NCI-H748 (cell line): ENCODE measurements at regions not wholly inside any gene's neighbourhood (a gene's known extent, or its start where the extent isn't known, plus 50 kb on each side); places are given as distances from the start of the nearest gene placed in this dataset.
A peak's percentile ranks its signal among the peaks of the same experiment; 100 is the strongest.
"Not testable (repeated sequence)": the region's sequence is repeated elsewhere in the genome, so short reads cannot be mapped to it uniquely, and the experiment has no call there.

Source experiments
- DNase-seq: peaks from one replicate; lab custom pipeline; 2025; ENCODE audit not compliant: unreplicated experiment; lab: John Stamatoyannopoulos, UW

DNA sequence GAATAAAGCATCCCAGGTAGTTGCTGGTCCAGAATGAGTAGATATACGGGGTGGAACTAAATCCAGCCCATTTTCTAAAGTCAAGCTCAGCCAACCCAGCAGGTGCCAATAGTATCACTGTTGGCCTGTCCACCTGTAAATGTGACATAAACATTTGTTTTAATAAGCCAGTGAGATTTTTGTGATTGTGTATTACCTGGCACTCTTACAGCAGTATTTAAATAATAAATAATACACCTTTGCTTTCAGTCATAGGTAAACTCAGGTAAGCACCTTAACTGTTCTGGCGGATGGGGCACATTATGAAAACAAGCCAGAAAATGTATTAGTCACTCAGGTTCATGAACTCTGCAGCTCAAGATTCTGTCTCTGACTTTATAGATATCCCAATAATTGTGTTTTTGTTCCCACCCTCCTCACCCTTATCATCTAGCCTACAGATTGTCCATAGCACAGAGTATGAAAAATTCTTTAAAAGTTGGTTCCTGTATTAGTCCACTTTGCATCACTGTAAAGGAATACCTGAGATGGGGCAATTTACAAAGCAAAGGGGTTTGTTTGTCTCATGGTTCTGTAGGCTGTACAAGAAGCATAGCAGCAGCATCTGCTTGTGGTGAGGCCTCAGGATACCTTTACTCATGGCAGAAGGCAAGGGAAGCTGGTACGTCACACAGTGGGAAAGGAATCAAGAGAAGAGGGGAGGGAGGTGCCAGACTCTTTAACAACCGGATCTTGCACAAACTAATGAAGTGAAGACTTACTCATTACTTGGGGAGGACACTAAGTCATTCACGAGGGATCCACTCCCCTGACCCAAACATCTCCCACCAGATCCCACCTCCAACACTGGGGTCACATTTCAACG is 73.0 kb upstream of the CYRIA start:
- no peak for DNase-seq

DNA sequence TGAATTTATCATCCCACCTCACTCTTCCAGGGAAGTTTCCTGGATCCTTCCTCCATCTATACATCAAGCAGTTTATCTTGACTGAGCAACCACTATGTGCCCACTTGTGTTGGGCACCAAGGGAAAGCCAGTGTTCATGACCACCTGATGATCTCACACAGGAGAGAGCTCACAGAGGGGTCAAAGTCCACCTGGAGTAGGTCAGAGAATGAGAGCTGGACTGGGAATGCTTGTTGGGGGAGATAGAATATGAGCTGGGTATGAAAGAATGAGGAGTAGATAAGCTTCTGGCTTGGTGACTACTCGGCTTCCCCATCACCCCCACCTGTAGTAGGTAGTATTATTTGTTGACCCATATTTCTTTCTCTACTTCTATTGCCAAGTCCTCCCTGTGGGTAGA is 72.2 kb upstream of the CYRIA start:
- no peak for DNase-seq

DNA sequence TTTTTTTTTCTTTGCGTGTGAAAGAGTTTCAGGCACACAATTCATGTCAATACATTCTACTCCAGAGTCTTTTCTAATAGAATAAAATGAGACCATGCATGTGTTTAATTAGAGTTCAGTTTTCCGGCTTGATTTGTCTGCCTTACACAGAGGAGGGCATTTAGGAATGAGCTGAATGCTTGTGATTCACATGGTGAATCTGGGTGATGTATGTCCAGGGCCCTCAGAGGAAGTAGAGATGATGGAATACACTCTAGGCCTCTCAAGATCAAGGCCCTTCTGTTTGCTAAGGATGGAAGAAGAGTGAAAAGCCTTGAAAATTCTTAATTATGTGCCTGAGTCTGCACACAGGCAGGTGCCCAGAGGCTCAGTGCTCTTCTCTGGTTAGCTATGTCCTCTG is 71.0 kb upstream of the CYRIA start:
- no peak for DNase-seq

DNA sequence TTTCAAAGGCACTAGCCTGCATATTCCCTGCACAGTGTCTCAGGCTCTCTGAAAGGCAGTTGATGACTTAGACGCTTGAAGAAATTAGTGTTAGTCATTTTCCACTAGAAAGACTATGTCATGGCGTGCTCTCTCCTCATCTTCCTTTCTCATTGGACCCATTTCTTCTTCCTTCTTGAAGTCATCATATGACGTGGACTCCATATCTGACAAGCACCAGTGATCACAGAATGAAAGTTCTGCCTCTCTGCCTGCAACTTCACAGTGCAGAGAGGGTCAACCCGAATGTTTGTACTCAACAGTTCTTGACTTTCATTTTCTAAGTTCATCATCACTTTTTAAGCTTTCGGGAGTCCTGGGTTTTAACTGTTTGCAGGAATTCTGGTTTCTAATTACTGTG is 63.7 kb upstream of the CYRIA start:
- no peak for DNase-seq

DNA sequence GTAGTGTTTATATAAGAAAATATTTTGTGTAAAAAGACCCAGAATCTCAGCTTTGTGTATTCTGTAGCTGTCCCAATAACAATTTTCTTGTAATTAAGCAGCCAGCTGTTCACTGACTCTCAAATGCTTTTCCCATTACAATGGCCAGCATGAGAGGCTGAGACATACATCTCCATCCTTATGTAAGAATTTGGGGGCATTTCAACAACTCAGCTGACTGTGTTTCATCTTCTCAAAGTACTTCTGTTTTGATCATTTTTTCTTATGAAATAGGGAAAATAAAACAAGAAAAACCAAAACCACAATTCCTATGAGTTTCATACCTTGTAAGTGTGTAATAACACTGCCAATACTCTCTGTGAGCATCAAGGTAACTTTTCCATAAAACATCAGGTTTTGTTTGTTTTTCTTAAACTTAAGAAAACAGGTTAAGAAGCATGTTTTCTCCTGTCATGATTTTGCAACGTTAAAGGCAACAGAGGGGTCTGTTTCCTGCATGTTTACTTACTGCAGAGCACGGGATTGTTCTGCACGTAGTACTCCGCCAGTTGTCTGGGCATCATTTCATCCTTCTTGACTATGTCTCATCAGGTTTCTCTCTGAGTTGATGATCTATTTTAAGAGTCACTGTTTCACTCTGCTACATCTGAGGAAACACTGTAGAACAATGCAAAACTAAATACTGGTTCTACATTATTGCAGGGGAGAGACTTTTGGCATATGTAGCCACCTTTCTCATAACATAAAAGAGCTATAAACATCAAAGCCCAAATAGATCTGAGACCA is 62.9 kb upstream of the CYRIA start:
- DNase-seq = no peak

DNA sequence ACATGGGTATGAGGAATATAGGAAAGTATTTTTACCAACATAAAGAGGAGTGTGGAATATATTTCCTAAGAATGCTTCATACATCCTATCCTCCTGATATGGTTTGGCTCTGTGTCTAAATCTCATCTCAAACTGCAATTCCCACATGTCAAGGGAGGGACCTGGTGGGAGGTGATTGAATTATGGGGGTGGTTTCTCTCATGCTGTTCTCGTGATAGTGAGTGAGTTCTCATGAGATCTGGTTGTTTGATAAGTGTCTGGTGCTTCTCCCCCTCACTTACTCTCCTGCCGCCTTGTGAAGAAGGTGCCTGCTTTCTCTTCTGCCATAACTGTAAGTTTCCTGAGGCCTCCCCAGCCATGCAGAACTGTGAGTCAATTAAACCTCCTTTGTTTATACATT is 62.2 kb upstream of the CYRIA start:
- DNase-seq = not testable (repeated sequence)

DNA sequence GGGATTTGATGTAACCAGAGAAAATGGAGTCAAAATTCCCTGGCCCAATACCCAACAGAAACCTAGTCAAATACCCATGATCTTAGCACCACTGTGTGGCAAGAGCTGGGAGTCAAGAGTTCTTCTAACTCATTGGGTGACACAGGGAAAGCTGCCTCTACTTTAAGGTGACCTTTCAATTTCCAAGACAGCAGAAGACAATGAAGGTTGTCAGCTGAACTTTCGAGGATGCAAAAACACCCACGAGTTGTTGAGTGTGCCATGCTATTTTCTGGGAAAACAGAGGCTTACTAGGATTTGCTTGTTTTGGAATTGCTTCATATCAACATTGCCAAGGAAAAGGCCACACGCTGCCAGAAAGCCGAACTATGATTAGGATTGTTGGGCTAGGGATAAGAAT is 61.6 kb upstream of the CYRIA start:
- DNase-seq = no peak

DNA sequence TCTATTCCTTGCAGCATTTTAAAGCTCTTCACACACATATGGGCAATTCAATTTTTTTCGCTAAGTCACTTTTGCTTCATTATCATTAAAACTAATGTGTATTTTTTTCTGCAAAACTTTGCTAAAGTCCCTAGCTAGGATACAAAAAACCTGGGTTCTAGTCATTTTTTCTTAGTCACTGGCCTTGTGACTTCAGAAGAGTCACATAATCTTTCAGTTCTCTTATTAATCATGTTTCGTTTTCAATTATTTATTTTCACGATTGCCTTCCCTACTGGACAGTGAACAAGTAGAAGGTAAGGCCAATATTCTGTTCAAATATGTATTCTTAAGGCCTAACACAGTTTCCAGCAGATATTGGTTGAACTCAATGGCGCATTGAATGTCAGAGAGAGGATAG is 60.9 kb upstream of the CYRIA start:
- DNase-seq = no peak

DNA sequence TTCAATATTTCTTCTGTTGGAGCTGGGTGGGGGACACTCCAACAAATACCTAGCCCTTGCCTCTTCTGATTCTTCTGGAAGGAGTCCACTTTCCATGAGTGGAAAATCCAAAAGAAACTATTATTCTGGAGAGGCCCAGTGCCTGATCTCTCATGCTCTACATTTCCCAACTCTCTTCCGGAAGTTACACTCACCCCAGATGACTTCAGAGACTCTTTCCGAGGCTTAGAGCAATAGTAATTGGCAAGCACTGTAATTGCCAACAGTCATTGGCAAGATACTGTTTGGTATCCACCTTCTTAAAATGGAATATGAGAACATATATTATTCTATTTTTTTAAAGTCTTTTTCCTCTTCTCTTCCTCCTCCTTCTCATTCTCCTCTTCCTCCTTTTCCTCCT is 60.5 kb upstream of the CYRIA start:
- no peak for DNase-seq

DNA sequence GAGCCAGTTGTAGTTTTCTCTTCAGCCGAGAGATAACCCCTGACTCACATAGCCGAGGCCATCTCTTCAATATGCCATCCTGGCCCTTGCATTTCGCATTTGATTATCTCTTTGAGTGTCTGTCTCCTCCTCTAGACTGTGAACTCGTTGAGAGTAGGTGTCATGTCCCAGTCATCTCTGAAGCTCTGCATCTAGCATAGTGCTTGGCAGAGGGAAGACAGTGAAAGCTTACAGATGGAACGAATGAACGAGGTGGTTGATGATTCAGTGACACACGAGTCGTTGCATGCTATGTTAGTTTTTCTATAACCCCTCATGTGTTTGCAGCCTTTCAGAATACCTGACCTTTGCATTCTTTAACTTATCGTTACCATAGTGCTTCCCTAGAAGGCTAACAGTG is 59.9 kb upstream of the CYRIA start:
- DNase-seq = peak; percentile 9

DNA sequence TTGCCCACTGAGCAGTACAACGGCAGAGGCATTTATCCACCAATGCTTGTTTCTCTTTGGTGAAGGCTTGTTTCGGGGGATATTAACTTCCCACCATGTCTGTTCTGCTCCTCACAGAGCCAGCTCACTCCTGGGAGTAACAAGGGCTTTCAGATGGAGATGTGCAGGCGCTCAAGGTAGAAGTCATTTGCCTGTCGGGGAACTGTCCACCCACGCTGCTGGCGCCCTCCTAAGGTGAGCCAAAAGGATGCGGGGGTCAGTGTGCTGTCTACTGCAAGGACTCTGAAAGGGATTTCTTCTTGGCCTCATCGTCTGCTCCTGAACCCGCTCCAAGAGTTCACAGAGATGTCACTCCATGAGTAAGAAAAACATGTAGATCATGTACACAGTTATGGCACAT is 57.0 kb upstream of the CYRIA start:
- DNase-seq = no peak

DNA sequence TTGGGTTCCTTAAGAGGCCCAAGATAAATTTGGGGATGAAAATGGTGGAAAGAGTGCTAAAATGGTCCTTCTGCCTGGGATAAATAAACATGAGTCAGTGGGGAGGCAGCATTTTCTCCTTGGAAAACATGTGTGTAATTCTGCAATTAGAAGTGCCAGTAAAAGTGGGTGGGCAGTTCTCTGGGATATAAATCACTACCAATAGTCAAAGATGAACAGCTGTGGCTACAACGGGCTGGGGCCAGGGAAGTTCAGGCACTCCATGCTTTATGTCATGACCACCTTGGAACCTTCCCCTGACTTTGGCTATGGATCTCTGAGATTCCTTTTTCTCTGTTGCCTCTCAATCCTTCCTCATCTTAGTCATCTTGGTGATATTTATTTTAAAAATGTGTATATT is 56.5 kb upstream of the CYRIA start:
- no peak for DNase-seq

DNA sequence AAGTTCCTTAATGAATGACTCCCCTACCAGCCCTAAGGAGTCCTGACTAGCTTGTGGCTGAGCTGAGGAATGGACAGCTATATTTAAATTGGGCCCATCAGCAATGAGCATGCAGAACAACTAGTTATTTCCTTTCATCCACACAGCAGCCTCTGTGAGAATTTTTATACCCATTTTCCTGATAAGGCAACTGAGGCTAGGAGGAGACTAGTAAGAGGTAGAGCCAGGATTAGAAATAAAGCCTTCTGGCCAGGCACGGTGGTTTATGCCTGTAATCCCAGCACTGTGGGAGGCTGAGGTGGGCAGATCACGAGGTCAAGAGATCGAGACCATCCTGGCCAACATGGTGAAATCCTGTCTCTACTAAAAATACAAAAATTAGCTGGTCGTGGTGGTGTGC is 55.9 kb upstream of the CYRIA start:
- DNase-seq = not testable (repeated sequence)

DNA sequence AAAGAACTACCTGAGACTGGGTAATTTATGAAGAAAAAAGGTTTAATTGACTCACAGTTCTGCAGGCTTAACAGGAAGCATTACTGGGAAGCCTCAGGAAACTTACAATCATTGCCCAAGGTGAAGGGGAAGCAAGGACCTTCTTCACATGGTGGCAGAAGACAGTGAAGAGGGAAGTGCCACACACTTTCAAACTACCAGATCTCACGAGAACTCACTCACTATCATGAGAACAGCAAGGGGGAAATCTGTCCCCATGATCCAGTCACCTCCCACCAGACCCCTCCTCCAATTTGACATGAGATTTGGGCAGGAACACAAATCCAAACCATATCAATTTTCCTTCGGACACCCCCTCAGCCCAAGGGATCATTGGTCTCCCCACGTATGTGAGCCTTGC is 55.1 kb upstream of the CYRIA start:
- not testable (repeated sequence) for DNase-seq

DNA sequence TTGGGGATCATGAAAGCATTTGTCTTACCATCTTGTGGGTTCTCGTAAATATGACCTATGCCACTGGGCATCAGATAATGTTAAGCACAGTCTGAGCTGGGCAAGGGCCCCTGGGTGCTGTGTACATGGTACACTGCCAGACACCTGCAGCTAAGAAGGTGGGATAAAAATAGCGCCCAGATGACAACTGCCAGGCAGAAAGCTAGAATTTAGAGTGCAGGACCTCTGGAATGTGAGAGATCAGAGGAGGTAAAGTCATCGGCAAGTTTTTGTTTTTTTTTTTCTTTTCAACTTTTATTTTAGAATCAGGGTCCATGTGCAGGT is 53.8 kb upstream of the CYRIA start:
- no peak for DNase-seq

DNA sequence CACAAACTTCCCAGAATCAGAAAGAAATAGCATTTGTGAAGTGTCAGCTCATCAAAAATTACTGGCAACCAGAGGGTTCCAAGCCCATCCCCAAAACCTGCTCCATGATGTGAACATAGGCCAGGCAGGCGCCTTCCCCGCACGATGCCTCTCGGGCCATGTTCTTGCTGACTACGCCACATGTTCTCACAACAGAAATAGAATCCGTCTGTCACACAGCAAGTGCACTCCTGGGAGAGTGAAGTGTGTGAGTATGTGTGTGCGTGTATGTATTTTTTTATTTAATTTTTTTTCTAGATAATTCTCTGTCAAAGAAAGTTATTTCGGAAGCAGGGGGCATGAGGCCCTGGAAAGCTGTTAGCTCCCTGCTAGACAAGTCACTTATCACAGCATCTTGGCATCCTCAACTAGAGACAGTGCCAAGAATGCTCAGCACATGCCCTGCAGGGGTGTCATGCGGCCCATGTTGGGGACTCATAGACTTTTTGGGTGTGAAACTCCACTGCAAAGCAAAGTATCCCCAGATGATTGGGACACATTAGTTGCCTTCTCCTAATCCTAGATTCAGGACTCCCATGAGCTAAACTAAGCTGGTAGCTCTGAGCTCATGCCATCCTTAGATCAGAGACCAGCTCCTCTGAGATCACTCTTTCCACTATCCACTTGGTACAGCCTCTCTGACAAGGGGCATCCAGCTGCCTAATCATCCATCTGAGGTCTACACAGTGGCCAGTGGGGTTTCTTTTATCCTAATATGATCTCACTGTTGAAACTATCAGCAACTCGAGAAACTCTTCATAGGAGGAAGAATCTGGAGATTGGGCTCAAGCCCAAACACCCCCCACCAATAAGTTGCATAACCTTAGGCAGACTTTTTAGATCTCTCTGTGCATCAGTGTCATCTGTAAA is 53.2 kb upstream of the CYRIA start:
- DNase-seq = no peak

DNA sequence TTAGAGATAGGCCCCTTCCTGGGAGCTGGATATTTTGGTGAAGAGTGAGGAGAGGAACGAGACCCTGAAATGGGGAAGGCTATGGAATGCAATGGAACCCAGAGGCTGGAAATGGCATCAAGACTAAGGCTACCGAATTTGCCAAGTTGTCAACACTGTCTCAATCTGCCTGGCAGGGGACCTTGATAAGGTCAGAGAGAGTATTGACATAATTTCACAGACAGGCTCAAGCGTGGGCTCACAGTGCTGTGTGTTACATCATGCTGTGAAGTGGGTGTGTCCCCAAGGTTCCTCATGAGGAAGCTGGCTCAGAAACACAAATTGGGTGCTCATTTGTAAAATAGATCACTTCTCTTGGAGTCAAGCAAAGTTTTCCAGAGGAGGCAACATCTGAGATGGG is 51.8 kb upstream of the CYRIA start:
- no peak for DNase-seq

DNA sequence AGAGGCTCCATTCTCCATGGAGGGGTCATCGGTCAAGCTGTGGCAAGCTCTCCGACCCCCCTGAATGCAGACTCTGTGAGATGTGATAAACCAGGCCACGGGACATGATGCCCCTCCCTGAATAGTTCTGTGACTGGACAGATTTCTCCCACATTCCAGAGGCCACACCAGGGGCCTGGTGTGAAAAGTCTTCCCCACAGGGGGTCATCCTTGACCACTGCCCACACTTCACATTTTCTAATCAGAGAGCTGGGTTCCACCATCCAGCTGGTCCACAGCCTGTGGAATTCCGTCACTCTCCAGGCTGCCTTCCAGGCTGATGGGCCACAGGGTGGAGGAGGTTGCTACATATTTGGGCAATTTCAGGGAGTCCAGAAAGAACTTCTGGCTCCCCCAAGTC is 51.3 kb upstream of the CYRIA start:
- no peak for DNase-seq

DNA sequence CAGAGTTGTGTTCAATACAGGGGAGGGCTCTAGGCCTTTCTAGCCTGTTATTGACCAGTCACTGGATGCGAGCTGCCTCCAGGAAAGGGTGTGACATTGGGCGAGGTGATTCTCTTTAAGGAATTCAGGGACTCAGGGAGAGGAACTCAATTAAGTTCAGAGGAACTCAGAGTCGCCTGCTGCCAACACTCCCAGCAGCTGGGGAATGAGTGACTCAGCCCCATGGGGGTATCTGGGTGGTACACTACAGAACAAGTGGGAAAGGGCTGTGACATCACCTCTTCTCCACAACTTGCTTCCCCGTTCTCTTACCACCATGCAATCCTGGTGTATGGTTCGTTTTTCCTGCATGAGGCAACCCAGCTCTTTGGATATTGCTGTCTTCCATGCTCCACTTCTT is 50.4 kb upstream of the CYRIA start:
- DNase-seq = no peak
